ENCODE measurements at regions not wholly inside any gene's neighbourhood (a gene's known extent, or its start where the extent isn't known, plus 50 kb on each side); places are given as distances from the start of the nearest gene placed in this dataset.

DNA sequence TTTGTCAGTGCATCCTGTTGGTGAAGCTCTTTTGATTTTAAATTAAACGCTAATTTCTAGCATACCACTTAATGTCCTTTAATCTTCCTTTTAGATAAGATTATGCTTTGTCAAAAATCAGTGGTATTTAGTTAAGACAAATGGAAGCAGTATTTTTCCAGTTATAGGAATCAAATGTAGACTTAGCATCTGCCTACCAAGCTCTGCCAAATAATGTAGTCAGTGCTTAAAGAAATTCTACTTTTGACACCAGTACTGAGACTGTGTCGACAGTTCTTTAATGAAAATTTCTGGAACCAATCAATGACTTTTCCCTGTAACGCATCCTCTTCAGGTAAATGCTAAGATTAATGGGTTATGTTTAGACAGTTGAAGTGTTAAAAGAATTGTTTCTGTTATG, 803.3 kb upstream of the FAM98A start:
- no peak overlapping the region for H3K4me3 Mint-ChIP-seq
- Histone ChIP-seq H3K36me3 (no peaks in the 10 kb centered on the region), H3K9ac (no peak overlapping the region), H3K27ac (no peak overlapping the region), H3K4me2 (no peak overlapping the region), H3K4me1 (no peaks in the 10 kb centered on the region), H3K79me2 (ENCODE audit: low read depth) (no peaks in the 10 kb centered on the region), H3F3A (ENCODE audit: low read depth) (no peaks in the 10 kb centered on the region), H3K9me3 (ENCODE audit: low read depth) (no peaks in the 10 kb centered on the region), H4K20me1 (ENCODE audit: low read depth) (no peaks in the 10 kb centered on the region), H3K27me3 (no peaks in the 10 kb centered on the region), H2AFZ (replicated peaks) (no peak overlapping the region), H3K4me3 (no peak overlapping the region)
- no peaks in the 10 kb centered on the region for H3K36me3 Mint-ChIP-seq
- no peaks in the 10 kb centered on the region for H3K9me3 Mint-ChIP-seq
- H3K4me1 Mint-ChIP-seq: no peaks in the 10 kb centered on the region
- TF ChIP-seq, protein P1, sequence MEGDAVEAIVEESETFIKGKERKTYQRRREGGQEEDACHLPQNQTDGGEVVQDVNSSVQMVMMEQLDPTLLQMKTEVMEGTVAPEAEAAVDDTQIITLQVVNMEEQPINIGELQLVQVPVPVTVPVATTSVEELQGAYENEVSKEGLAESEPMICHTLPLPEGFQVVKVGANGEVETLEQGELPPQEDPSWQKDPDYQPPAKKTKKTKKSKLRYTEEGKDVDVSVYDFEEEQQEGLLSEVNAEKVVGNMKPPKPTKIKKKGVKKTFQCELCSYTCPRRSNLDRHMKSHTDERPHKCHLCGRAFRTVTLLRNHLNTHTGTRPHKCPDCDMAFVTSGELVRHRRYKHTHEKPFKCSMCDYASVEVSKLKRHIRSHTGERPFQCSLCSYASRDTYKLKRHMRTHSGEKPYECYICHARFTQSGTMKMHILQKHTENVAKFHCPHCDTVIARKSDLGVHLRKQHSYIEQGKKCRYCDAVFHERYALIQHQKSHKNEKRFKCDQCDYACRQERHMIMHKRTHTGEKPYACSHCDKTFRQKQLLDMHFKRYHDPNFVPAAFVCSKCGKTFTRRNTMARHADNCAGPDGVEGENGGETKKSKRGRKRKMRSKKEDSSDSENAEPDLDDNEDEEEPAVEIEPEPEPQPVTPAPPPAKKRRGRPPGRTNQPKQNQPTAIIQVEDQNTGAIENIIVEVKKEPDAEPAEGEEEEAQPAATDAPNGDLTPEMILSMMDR (IDR thresholded peaks at IDR 0.05): no peak
- TF ChIP-seq EZH2phosphoT487 (IDR thresholded peaks at IDR 0.05) (no peak), EZH2 (IDR thresholded peaks at IDR 0.05) (no peak)
- H3K27me3 Mint-ChIP-seq (ENCODE audit: insufficient read depth, low read depth): peaks cover 2% of the 10 kb centered on the region
- H3K27ac Mint-ChIP-seq: no peak overlapping the region
- no peak for DNase-seq (ENCODE audit: low spot score)

GRCh38 chr2:34401186-34401585, 802.1 kb upstream of the FAM98A start:
- no peaks in the 10 kb centered on the region for H3K4me1 Mint-ChIP-seq
- DNase-seq (ENCODE audit: low spot score): no peak
- no peaks in the 10 kb centered on the region for H4K20me1 ChIP-seq (ENCODE audit: low read depth)
- no peak overlapping the region for H2AFZ ChIP-seq (replicated peaks)
- H3K4me3 ChIP-seq: no peak overlapping the region
- no peaks in the 10 kb centered on the region for H3K79me2 ChIP-seq (ENCODE audit: low read depth)
- H3K27me3 ChIP-seq: no peaks in the 10 kb centered on the region
- no peak overlapping the region for H3K27ac Mint-ChIP-seq
- H3K9me3 Mint-ChIP-seq: no peaks in the 10 kb centered on the region
- H3K27ac ChIP-seq: no peak overlapping the region
- H3K9me3 ChIP-seq (ENCODE audit: low read depth): no peaks in the 10 kb centered on the region
- H3K4me3 Mint-ChIP-seq: no peak overlapping the region
- no peaks in the 10 kb centered on the region for H3F3A ChIP-seq (ENCODE audit: low read depth)
- H3K27me3 Mint-ChIP-seq (ENCODE audit: insufficient read depth, low read depth): peaks cover 2% of the 10 kb centered on the region
- H3K4me1 ChIP-seq: no peaks in the 10 kb centered on the region
- no peak overlapping the region for H3K9ac ChIP-seq
- no peaks in the 10 kb centered on the region for H3K36me3 Mint-ChIP-seq
- no peaks in the 10 kb centered on the region for H3K36me3 ChIP-seq
- H3K4me2 ChIP-seq: no peak overlapping the region
- TF ChIP-seq, protein P1 (IDR thresholded peaks at IDR 0.05): no peak
- no peak for TF ChIP-seq EZH2phosphoT487 (IDR thresholded peaks at IDR 0.05)
- TF ChIP-seq EZH2 (IDR thresholded peaks at IDR 0.05): no peak

GRCh38 chr2:34388446-34388845, 789.3 kb upstream of the FAM98A start:
- peak overlapping the region; percentile 43 for H2AFZ ChIP-seq (replicated peaks)
- H3K79me2 ChIP-seq (ENCODE audit: low read depth): no peaks in the 10 kb centered on the region
- TF ChIP-seq EZH2phosphoT487 (IDR thresholded peaks at IDR 0.05) (no peak), EZH2 (IDR thresholded peaks at IDR 0.05) (no peak)
- TF ChIP-seq, protein P1 (IDR thresholded peaks at IDR 0.05): no peak
- H4K20me1 ChIP-seq (ENCODE audit: low read depth): no peaks in the 10 kb centered on the region
- H3K4me2 ChIP-seq: no peak overlapping the region
- no peaks in the 10 kb centered on the region for H3K27me3 ChIP-seq
- DNase-seq (ENCODE audit: low spot score): peak; percentile 33
- H3F3A ChIP-seq (ENCODE audit: low read depth): no peaks in the 10 kb centered on the region
- H3K4me3 ChIP-seq: no peak overlapping the region
- no peaks in the 10 kb centered on the region for H3K4me1 ChIP-seq
- Mint-ChIP-seq H3K27me3 (ENCODE audit: insufficient read depth, low read depth) (peaks cover 2% of the 10 kb centered on the region), H3K27ac (peak overlapping the region; percentile 50), H3K36me3 (no peaks in the 10 kb centered on the region), H3K9me3 (peaks cover 3% of the 10 kb centered on the region), H3K4me3 (no peak overlapping the region), H3K4me1 (peaks cover 3% of the 10 kb centered on the region)
- H3K36me3 ChIP-seq: no peaks in the 10 kb centered on the region
- H3K9ac ChIP-seq: no peak overlapping the region
- H3K27ac ChIP-seq: no peak overlapping the region
- H3K9me3 ChIP-seq (ENCODE audit: low read depth): no peaks in the 10 kb centered on the region

All from neural progenitor cell (in vitro differentiated cells).